Pancreas (tissue), 10 donors: ENCODE measurements at regions not wholly inside any gene's neighbourhood (a gene's known extent, or its start where the extent isn't known, plus 50 kb on each side); places are given as distances from the start of the nearest gene placed in this dataset.

Experiments
- ATAC-seq, 4 donors: fragments of 200-7000 bp; cut with Tn5 transposase; one replicate each; pipeline versions ENCODE4 v1.8.0 to v1.9.1; 2020; ENCODE audit warnings: mild to moderate bottlenecking in 4 of 4, moderate library complexity in 4 of 4
- DNase-seq, 6 donors: peaks; one replicate each; pipeline ENCODE4 v3.0.0-alpha.2; 2020
- FAIRE-seq: peaks from 2 replicates; lab custom pipeline; 2012; peaks lifted over from hg19 to GRCh38; lab: Jason Lieb, UNC
- H3K27ac ChIP-seq, 4 donors: fragments of 200-600 bp; sonication (generic); 1 replicate in 3 of 4; 2 replicates in 1 of 4; pipeline versions ENCODE4 v1.5.0 to v1.8.0; 2020
- H3K27me3 ChIP-seq, 4 donors: fragments of 200-600 bp; one replicate each; pipeline ENCODE4 v1.8.0; 2021
- H3K36me3 ChIP-seq, 3 donors: fragments of 200-600 bp; sonication (generic) in 1 of 3; one replicate each; pipeline versions ENCODE4 v1.5.0 to v1.8.0; 2020 to 2021
- H3K4me1 ChIP-seq, 3 donors: fragments of 200-600 bp; one replicate each; pipeline ENCODE4 v1.8.0; 2021
- H3K4me3 ChIP-seq, 4 donors: fragments of 200-600 bp; sonication (generic) in 2 of 4; one replicate each; pipeline versions ENCODE4 v1.5.0 to v1.8.0; 2020 to 2021
- H3K9me3 ChIP-seq, 4 donors: fragments of 200-600 bp; one replicate each; pipeline ENCODE4 v1.8.0; 2021
- WGBS, 2 donors: extraction: QIAGEN DNeasy Blood & Tissue Kit; methylation state at CpG; one replicate each; pipeline ENCODE4 v1.1.7; 2013; 5-methylcytosine and 5-hydroxymethylcytosine counted together
- intact Hi-C, 3 donors: fragments of 100-400 bp; cut with DNase I; formaldehyde crosslinking; loops; one replicate each; pipeline versions ENCODE4 v1.11.1 to v1.14.2; 2022
- TF ChIP-seq, protein P1 (sequence below), 4 donors: fragments of 200-600 bp; sonication (generic) in 3 of 4; IDR thresholded peaks; one replicate each; pipeline versions ENCODE4 v1.5.0 to v1.8.0; 2021; ENCODE audit warnings: antibody characterized with exemption in 4 of 4
- donor health status: healthy with polysubstance abuse.
- donor health status: DM: no; HTN: no; CAD: no; lungs with moderate emphysema.
- donor health status: DM: no; HTN: no; CAD: no.
- donor health status: control.
- donor health status: control.
- donor health status: Bipolar disorder and iron deficiency.
- donor health status: DM: yes; HTN: yes; CAD: no.
- donor health status: DM: no; HTN: no; CAD: no.
- donor health status: DM: no; HTN: no; CAD: no.
- donor health status: DM: yes; HTN: yes; CAD: no.

DNA sequence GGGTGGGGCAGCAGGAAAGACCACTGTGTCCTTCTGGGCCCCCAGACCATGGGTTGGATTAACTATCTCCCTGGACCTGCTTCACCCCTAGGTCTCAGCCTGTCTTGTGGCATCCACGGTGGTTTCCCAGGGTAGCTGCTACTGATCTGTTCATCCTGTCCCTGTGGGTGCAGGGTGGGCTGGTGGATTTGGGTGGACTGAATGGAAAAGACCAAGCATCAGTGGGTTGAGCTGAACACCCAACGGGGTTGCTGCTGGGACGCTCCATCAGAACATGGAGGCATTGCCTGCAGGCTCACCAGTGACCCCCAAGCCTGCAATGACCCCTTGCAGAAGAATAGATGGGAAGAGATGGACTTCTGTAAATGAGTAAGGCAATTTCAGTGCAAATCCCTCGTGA, 812.1 kb downstream of the TBC1D22A start:
- intact Hi-C loops: no loop called here
- Histone ChIP-seq H3K4me1 (no peaks in the 10 kb centered on the region), H3K27me3 (no peaks in the 10 kb centered on the region), H3K27ac (no peak overlapping the region), H3K9me3 (no peaks in the 10 kb centered on the region), H3K36me3 (no peaks in the 10 kb centered on the region), H3K4me3 (no peak overlapping the region)
- TF ChIP-seq, protein P1, sequence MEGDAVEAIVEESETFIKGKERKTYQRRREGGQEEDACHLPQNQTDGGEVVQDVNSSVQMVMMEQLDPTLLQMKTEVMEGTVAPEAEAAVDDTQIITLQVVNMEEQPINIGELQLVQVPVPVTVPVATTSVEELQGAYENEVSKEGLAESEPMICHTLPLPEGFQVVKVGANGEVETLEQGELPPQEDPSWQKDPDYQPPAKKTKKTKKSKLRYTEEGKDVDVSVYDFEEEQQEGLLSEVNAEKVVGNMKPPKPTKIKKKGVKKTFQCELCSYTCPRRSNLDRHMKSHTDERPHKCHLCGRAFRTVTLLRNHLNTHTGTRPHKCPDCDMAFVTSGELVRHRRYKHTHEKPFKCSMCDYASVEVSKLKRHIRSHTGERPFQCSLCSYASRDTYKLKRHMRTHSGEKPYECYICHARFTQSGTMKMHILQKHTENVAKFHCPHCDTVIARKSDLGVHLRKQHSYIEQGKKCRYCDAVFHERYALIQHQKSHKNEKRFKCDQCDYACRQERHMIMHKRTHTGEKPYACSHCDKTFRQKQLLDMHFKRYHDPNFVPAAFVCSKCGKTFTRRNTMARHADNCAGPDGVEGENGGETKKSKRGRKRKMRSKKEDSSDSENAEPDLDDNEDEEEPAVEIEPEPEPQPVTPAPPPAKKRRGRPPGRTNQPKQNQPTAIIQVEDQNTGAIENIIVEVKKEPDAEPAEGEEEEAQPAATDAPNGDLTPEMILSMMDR (IDR thresholded peaks at IDR 0.05): no peak
- ATAC-seq (no peak), FAIRE-seq (no peak), DNase-seq (no peak)
- WGBS, 2 donors: 64 to 69% methylated on average over 4 of the region's 4 CpGs

- Histone ChIP-seq H3K27ac (no peak overlapping the region), H3K36me3 (no peaks in the 10 kb centered on the region), H3K4me3 (no peak overlapping the region), H3K27me3 (no peaks in the 10 kb centered on the region), H3K4me1 (no peaks in the 10 kb centered on the region), H3K9me3 (no peaks in the 10 kb centered on the region)
- FAIRE-seq: no peak
- intact Hi-C loops: no loop called here
- 69 to 78% methylated on average over 7 of the region's 7 CpGs for WGBS, 2 donors
- ATAC-seq: no peak
- DNase-seq: no peak
- TF ChIP-seq, protein P1 (IDR thresholded peaks at IDR 0.05): no peak
Observed at GRCh38 chr22:47573141-47573540, 810.7 kb downstream of the TBC1D22A start.

DNA sequence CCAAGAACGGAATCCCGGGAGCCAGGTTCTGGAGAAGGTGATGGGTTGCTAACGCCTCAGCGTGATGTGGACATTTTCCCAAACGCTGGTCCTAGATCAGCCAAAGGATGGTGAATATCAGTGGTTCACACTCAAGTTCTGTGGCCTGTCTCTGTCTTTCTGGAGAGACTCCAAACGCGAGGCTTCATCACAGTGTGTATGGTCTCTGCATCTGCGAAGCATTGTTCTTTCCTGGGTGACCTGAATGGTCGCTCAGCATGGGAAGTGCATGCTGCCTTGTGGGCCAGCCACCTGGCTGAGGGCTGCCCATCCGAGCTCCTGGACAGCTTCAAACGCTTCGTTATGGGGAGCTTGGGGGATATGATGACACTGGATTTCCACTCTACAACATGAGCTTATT, 810.0 kb downstream of the TBC1D22A start:
- no peak for ATAC-seq
- no peak for DNase-seq
- Histone ChIP-seq H3K27ac (no peak overlapping the region), H3K9me3 (no peaks in the 10 kb centered on the region), H3K27me3 (no peaks in the 10 kb centered on the region), H3K36me3 (no peaks in the 10 kb centered on the region), H3K4me3 (no peak overlapping the region), H3K4me1 (no peaks in the 10 kb centered on the region)
- TF ChIP-seq, protein P1 (IDR thresholded peaks at IDR 0.05): no peak
- 63 to 75% methylated on average over 12 of the region's 12 CpGs for WGBS, 2 donors
- intact Hi-C loops: no loop called here
- no peak for FAIRE-seq

- Histone ChIP-seq H3K27me3 (no peaks in the 10 kb centered on the region), H3K27ac (no peak overlapping the region), H3K4me3 (no peak overlapping the region), H3K36me3 (no peaks in the 10 kb centered on the region), H3K9me3 (no peaks in the 10 kb centered on the region), H3K4me1 (no peaks in the 10 kb centered on the region)
- WGBS, 2 donors: 69 to 89% methylated on average over 5 of the region's 5 CpGs
- no peak for DNase-seq
- intact Hi-C loops: no loop called here
- TF ChIP-seq, protein P1 (IDR thresholded peaks at IDR 0.05): no peak
- ATAC-seq: no peak
- FAIRE-seq: no peak
Observed at GRCh38 chr22:47571616-47572015, 809.2 kb downstream of the TBC1D22A start.

DNA sequence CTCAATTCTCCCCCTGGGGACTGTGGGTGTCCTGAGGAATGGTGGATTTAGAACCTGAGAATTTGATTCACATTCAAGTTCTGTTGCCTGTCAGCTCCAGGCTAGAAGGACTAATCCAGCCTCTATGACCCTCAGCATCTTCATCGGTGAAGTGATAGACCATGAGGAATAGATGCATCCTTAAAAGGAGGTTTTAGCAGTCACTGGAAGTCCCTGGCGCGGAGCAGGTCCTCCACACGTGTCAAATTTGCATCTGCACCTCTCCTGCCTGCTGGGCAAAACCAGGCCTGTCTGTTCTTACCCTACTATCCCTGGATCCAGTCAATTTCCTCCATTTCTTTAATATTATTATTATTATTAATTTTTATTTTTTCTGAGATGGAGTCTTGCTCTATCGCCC, 808.4 kb downstream of the TBC1D22A start:
- ATAC-seq (no peak), DNase-seq (no peak)
- intact Hi-C loops: no loop called here

More for the DNA sequence above, 808.4 kb downstream of the TBC1D22A start:
- H3K4me1 ChIP-seq: no peaks in the 10 kb centered on the region
- TF ChIP-seq, protein P1 (IDR thresholded peaks at IDR 0.05): no peak
- WGBS, 2 donors: 72 to 88% methylated on average over 5 of the region's 5 CpGs
- H3K27ac ChIP-seq: no peak overlapping the region
- H3K36me3 ChIP-seq: no peaks in the 10 kb centered on the region
- H3K9me3 ChIP-seq: no peaks in the 10 kb centered on the region
- H3K27me3 ChIP-seq: no peaks in the 10 kb centered on the region
- H3K4me3 ChIP-seq: no peak overlapping the region
- no peak for FAIRE-seq
